ENCODE measurements at regions not wholly inside any gene's neighbourhood (a gene's known extent, or its start where the extent isn't known, plus 50 kb on each side); places are given as distances from the start of the nearest gene placed in this dataset.

- Mint-ChIP-seq H3K27ac (no peak overlapping the region), H3K9me3 (peaks cover 8% of the 10 kb centered on the region), H3K4me1 (no peaks in the 10 kb centered on the region), H3K36me3 (no peaks in the 10 kb centered on the region), H3K4me3 (no peak overlapping the region)
- ATAC-seq (no peak), DNase-seq (ENCODE audit: low spot score in 2 of 2) (no peak)
These were observed 164.1 kb upstream of the ZSWIM2 start for GRCh38 chr2:187013058-187013457.

DNA sequence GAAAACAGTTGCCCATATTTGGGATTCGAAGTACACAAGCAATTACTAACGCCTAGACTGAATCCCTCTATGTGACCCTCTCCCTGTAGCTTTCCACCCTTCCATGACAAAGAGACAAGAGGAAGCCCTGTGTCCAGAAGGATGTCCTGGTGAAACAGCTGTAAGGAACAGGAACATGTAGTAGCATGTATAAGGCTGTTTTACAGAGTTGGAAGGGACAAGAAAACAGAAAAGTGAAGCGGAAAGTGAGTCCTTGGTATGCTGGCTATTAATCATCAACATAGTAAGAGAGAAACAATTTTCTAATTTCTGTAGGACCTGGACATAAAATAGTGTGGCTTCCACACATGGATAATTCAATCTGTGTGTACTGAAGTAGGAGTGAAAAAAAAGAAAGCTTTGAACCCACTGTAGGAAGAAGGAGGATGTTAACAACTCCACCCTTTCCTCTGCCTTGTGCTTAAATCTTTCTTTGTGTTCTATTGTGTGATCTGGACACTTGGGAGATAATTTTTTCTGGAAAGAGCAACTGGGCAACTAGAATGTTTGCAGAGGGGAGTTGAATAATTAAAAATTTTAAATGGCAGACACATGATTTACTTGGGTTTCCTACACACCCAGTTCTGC, 162.3 kb upstream of the ZSWIM2 start:
- Mint-ChIP-seq H3K4me3 (no peak overlapping the region), H3K36me3 (no peaks in the 10 kb centered on the region), H3K27ac (no peak overlapping the region), H3K9me3 (peaks cover 6% of the 10 kb centered on the region), H3K4me1 (no peaks in the 10 kb centered on the region)
- ATAC-seq (no peak), DNase-seq (ENCODE audit: low spot score in 2 of 2) (no peak)

DNA sequence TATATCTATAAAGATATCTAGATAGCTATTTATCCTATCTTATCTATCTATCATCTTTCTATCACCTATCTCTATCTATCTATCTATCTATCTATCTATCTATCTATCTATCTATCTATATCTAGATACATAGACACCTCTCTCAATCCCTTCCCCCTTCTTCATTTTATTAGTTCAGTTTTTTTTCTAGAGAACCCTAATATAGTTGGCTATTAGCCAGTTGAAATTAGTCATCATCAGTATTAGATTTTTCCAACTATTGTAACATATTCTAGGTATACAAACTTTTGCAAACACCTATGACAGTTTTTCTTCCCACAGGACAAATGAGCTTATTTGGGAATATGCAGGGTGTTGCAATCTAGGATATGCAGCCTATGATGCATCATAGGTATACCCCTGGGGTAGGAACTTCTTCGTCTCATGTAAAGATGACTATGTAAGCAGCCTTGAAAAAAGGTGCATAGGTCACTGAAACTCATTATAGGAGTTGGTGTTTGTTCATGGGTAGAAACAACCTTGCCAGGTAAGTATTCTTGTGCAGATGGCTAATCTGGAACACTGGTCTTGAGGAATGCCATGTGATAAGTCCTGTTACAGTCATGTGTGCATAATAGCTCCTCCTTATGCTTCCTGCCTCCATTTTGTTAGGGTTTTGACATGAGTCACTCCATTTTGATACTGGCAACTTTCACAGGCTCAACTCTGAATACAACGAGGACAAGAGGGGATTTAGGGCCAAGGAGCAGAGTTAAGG, 160.7 kb upstream of the ZSWIM2 start:
- ATAC-seq = no peak
- H3K36me3 Mint-ChIP-seq = no peaks in the 10 kb centered on the region
- H3K9me3 Mint-ChIP-seq = peaks cover 6% of the 10 kb centered on the region
- H3K27ac Mint-ChIP-seq = no peak overlapping the region
- no peaks in the 10 kb centered on the region for H3K4me1 Mint-ChIP-seq
- DNase-seq (ENCODE audit: low spot score in 2 of 2) = no peak
- H3K4me3 Mint-ChIP-seq = no peak overlapping the region

- ATAC-seq = no peak
- Mint-ChIP-seq H3K4me1 (no peaks in the 10 kb centered on the region), H3K36me3 (no peaks in the 10 kb centered on the region)
These were observed 159.1 kb upstream of the ZSWIM2 start for GRCh38 chr2:187008111-187008510.

DNA sequence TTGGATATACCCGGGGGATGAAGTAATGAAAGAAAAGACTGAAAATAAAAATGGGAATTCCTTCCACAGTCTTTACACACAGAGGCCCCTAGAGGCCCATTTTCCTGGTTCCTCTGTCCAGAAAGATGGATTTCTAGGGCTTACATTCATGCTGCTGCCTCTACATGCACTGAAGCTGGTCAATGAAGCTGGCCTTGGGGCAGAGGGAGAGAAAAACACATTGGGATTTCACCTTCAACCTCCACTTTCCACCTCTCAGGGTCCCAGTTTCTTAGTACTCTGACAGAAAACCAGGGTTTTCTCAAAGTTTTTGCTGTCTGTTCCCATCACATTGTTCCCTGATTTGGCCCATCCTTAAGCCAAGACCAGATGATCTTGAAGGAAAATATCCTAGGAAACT, 154.6 kb upstream of the ZSWIM2 start:
- H3K4me3 Mint-ChIP-seq = no peak overlapping the region
- no peak for ATAC-seq
- H3K27ac Mint-ChIP-seq = no peak overlapping the region

More at GRCh38 chr2:187008111-187008510, 159.1 kb upstream of the ZSWIM2 start:
- DNase-seq (ENCODE audit: low spot score in 2 of 2) = no peak
- Mint-ChIP-seq H3K4me3 (no peak overlapping the region), H3K27ac (no peak overlapping the region), H3K9me3 (peaks cover 4% of the 10 kb centered on the region)

DNA sequence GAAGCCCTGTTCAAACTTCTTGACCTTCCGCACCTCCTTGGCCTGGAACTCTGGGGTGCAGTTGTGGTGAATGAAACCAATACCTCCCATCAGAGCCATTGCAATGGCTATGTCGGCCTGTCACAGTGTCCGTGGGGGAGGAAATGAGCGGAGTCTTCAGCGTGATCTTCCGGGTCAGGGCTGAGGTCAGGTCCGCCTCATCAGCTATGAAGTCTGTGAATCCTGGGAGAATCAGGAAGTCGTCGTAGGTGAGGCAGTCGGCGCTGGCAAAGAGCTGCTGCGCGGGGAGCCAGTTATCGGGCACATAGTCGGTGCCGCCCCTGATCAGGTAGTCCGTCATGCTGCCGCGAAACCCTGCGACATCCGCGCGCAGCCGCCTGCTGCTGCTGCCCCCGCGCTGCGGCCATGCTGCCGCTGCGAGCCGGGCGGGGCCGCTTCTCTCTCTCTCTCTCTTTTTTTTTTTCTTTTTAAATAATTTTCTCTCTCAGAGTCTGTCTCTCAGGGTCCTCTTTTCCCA, 154.1 kb upstream of the ZSWIM2 start:
- no peak for ATAC-seq
- Mint-ChIP-seq H3K4me3 (no peak overlapping the region), H3K27ac (no peak overlapping the region), H3K9me3 (peaks cover 4% of the 10 kb centered on the region), H3K4me1 (no peaks in the 10 kb centered on the region), H3K36me3 (no peaks in the 10 kb centered on the region)
- no peak for DNase-seq (ENCODE audit: low spot score in 2 of 2)

More for the DNA sequence above, 154.6 kb upstream of the ZSWIM2 start:
- no peaks in the 10 kb centered on the region for H3K36me3 Mint-ChIP-seq
- peaks cover 4% of the 10 kb centered on the region for H3K9me3 Mint-ChIP-seq
- no peaks in the 10 kb centered on the region for H3K4me1 Mint-ChIP-seq
- no peak for DNase-seq (ENCODE audit: low spot score in 2 of 2)

GRCh38 chr2:187002242-187002641, 153.3 kb upstream of the ZSWIM2 start:
- ATAC-seq (peak; percentile 32), DNase-seq (ENCODE audit: low spot score in 2 of 2) (no peak)
- no peaks in the 10 kb centered on the region for H3K4me1 Mint-ChIP-seq
- no peaks in the 10 kb centered on the region for H3K36me3 Mint-ChIP-seq
- peaks cover 8% of the 10 kb centered on the region for H3K9me3 Mint-ChIP-seq
- H3K4me3 Mint-ChIP-seq = no peak overlapping the region
- no peak overlapping the region for H3K27ac Mint-ChIP-seq

- no peaks in the 10 kb centered on the region for H3K36me3 Mint-ChIP-seq
- no peaks in the 10 kb centered on the region for H3K4me1 Mint-ChIP-seq
- DNase-seq (ENCODE audit: low spot score in 2 of 2) (no peak), ATAC-seq (no peak)
- H3K9me3 Mint-ChIP-seq = peaks cover 8% of the 10 kb centered on the region
- H3K27ac Mint-ChIP-seq = no peak overlapping the region
- H3K4me3 Mint-ChIP-seq = no peak overlapping the region
These were observed 152.3 kb upstream of the ZSWIM2 start for GRCh38 chr2:187001248-187001647.

GRCh38 chr2:186995092-186995491, 146.1 kb upstream of the ZSWIM2 start:
- Mint-ChIP-seq H3K27ac (no peak overlapping the region), H3K4me3 (no peak overlapping the region), H3K9me3 (peaks cover 5% of the 10 kb centered on the region), H3K4me1 (no peaks in the 10 kb centered on the region), H3K36me3 (no peaks in the 10 kb centered on the region)
- DNase-seq (ENCODE audit: low spot score in 2 of 2) = no peak
- ATAC-seq = no peak

- H3K4me1 Mint-ChIP-seq = no peaks in the 10 kb centered on the region
- no peaks in the 10 kb centered on the region for H3K36me3 Mint-ChIP-seq
- no peak overlapping the region for H3K27ac Mint-ChIP-seq
- ATAC-seq (no peak), DNase-seq (ENCODE audit: low spot score in 2 of 2) (no peak)
- H3K9me3 Mint-ChIP-seq = peaks cover 10% of the 10 kb centered on the region
- no peak overlapping the region for H3K4me3 Mint-ChIP-seq
These were observed 143.6 kb upstream of the ZSWIM2 start for GRCh38 chr2:186992597-186992996.

DNA sequence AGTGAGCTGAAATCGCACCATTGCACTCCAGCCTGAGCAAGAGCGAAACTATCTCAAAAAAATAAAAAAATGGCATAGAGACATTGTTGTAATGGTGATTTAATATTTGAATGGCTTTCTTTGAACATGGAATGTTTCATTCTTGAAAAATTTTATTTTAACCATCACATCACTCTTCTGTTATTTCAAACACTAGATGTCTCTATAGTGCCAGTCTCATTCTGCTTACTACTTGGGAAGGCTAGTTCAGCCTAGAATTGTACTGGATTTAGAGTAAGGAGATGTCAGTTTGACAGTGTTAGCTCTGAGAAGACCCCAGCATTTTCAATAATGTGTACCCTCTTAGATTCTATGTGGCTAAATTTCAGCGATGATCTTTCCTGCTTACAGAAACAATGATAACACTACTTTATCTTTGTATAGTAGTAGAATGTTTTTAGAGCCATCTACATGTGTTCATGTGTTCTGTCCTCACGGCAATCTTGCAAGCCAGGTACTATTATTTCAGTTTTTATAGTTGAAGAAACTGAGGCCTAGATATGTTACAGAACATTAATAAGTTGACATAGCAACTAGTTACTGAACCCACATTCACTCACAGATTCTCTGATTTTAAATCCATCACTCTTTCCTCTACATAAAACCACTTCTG, 142.9 kb upstream of the ZSWIM2 start:
- ATAC-seq (no peak), DNase-seq (ENCODE audit: low spot score in 2 of 2) (no peak)
- Mint-ChIP-seq H3K4me1 (no peaks in the 10 kb centered on the region), H3K9me3 (peaks cover 7% of the 10 kb centered on the region), H3K27ac (no peak overlapping the region), H3K4me3 (no peak overlapping the region), H3K36me3 (no peaks in the 10 kb centered on the region)

GRCh38 chr2:186984966-186985365, 136.0 kb upstream of the ZSWIM2 start:
- ATAC-seq (no peak), DNase-seq (ENCODE audit: low spot score in 2 of 2) (no peak)
- Mint-ChIP-seq H3K9me3 (peaks cover 17% of the 10 kb centered on the region), H3K27ac (no peak overlapping the region), H3K36me3 (no peaks in the 10 kb centered on the region), H3K4me3 (no peak overlapping the region), H3K4me1 (no peaks in the 10 kb centered on the region)

DNA sequence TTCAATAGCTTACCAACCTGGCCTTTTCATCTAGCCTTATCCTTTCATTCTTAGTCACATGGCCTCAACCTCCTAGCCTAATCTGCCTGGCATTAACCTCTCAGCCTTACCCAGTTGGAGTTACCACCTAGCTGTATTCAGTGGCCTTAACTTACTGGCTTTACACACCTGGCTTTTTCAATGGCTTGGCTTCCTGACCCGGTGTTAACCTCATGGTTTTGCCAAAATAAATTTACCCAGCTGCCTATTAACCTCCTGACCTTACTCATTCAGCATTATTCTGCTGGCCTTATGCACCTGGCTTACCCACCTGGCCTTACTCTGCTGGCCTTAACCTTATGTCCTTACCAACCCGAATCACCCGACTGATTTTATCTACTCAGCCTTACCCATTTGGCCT, 135.5 kb upstream of the ZSWIM2 start:
- H3K9me3 Mint-ChIP-seq = peaks cover 17% of the 10 kb centered on the region
- H3K27ac Mint-ChIP-seq = no peak overlapping the region
- DNase-seq (ENCODE audit: low spot score in 2 of 2) (no peak), ATAC-seq (no peak)
- no peaks in the 10 kb centered on the region for H3K36me3 Mint-ChIP-seq
- no peak overlapping the region for H3K4me3 Mint-ChIP-seq
- H3K4me1 Mint-ChIP-seq = no peaks in the 10 kb centered on the region

DNA sequence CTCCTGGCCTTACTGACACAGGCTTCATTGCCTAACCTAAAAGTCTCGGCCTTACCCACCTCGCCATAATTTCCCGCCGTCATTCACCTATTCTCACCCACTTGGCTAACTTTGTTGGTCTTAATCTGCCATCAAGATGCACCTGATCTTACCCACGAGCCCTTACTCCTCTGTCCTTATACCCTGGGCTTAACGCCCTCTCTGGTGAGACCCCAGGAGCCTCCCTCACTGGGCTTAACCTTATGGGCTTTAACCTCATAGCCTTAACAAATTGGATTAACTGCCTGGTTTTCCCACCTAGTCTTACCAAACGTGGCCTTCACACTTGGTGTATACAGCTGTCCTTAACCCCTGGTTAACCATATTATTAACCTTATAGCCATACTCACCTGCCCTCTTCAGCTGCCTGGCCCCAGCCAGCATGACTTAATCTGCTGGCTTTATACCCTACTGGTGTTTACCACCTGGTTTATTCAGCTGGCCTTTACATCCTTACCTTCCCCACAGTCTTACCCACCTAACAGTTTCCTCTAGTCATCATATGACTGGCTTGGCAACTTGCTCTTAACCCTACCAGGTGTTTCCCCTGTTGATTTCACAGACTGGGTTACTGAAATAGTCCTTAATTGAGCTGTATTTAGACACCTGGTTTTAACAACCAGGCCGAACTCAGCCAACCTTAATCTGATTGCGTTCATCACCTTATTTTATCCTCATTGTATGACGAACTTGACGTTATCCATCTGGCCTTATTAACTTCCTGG, 132.0 kb upstream of the ZSWIM2 start:
- H3K9me3 Mint-ChIP-seq = peaks cover 13% of the 10 kb centered on the region
- no peak overlapping the region for H3K27ac Mint-ChIP-seq
- no peak overlapping the region for H3K4me3 Mint-ChIP-seq
- no peaks in the 10 kb centered on the region for H3K4me1 Mint-ChIP-seq
- ATAC-seq (no peak), DNase-seq (ENCODE audit: low spot score in 2 of 2) (no peak)
- H3K36me3 Mint-ChIP-seq = no peaks in the 10 kb centered on the region

DNA sequence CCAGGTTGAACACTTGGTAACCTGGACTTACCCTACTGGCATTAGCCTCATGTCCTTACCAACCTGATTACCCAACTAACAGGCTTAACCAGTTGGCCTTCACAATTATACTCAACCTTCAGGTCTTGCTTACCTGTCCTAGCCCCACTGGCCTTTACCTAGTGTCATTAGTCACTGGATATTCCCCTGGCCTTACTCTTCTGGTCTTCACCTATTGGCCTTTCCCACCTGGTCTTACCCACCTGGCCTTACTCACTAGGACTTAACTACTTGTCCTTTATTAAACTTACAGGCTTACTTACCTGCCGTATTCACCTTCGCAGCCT, 131.1 kb upstream of the ZSWIM2 start:
- no peaks in the 10 kb centered on the region for H3K36me3 Mint-ChIP-seq
- peaks cover 5% of the 10 kb centered on the region for H3K9me3 Mint-ChIP-seq
- no peaks in the 10 kb centered on the region for H3K4me1 Mint-ChIP-seq
- no peak overlapping the region for H3K4me3 Mint-ChIP-seq
- DNase-seq (ENCODE audit: low spot score in 2 of 2) (no peak), ATAC-seq (peak; percentile 31)
- H3K27ac Mint-ChIP-seq = no peak overlapping the region
